ENCODE measurements at regions not wholly inside any gene's neighbourhood (a gene's known extent, or its start where the extent isn't known, plus 50 kb on each side); places are given as distances from the start of the nearest gene placed in this dataset.
A peak's percentile ranks its signal among the peaks of the same experiment; 100 is the strongest.

GRCh38 chr1:17984583-17984982 lies 123.0 kb upstream of the IGSF21 start:
- no peaks in the 10 kb centered on the region for H3K4me1 ChIP-seq (ENCODE audit: control insufficient read depth in 1 of 2, insufficient read depth in 2 of 2, low read length in 2 of 2)
- CTCF ChIA-PET: interaction anchor here (0.9 to 1.7 kb wide), 4 partner anchors 19 to 215 kb away, joined by 3 to 6 read pairs (median 4); no protein-coding TSS in a partner anchor
- no peaks in the 10 kb centered on the region for H3K9me2 ChIP-seq (ENCODE audit: insufficient read depth)
- H3K9ac ChIP-seq (ENCODE audit: low read length): no peak overlapping the region
- no peaks in the 10 kb centered on the region for H3K79me2 ChIP-seq (ENCODE audit: insufficient read depth, low read length)
- ATAC-seq (peak; percentile 88), DNase-seq (ENCODE audit: low read depth, low spot score) (peak; percentile 28)
- H3K4me3 ChIP-seq (replicated peaks in 1 of 2; ENCODE audit: low read depth in 1 of 2, low read length in 2 of 2): no peak overlapping the region
- H3K27ac ChIP-seq (ENCODE audit: low read depth, low read length): no peak overlapping the region
- no TSS peak for BruUV-seq (replicated peaks)
- intact Hi-C loops (cut with micrococcal nuclease): loop anchor here (5.0 to 10.0 kb wide), 2 partner anchors 110 to 213 kb away; no protein-coding TSS in a partner anchor
- RAD21 ChIA-PET (ENCODE audit: low non-redundant PET in 1 of 2, low total read pairs in 2 of 2, uncharacterized antibody in 2 of 2, unreplicated experiment in 2 of 2): interaction anchor here in 1 of 2 experiments (0.7 kb wide), 1 partner anchor 116 kb away, joined by 3 read pairs; no protein-coding TSS in a partner anchor
- TF ChIP-seq RAD21 (IDR thresholded peaks at IDR 0.05; ENCODE audit: low read depth): peak; percentile 65
- TF ChIP-seq ATF3 (IDR thresholded peaks at IDR 0.05): no peak
- peak; percentile 27; the same call in 1 of the 2 replicates for TF ChIP-seq CBX3 (IDR thresholded peaks at IDR 0.05; ENCODE audit: low read depth)
- TF ChIP-seq CTCF (IDR thresholded peaks at IDR 0.05 in 2 of 3, conservative IDR thresholded peaks at IDR 0.05 in 1 of 3; ENCODE audit: borderline replicate concordance in 1 of 3, insufficient read depth in 1 of 3, low read depth in 2 of 3, low read length in 2 of 3): peak; percentile 52 to 84 (median 80); a peak in 5 of 6 replicates
- peaks cover 26% of the 10 kb centered on the region for H3K27me3 ChIP-seq (ENCODE audit: insufficient read depth, low read length)
- POLR2A ChIA-PET: no interaction called here
- H3K4me2 ChIP-seq (ENCODE audit: low read length): no peak overlapping the region
- H2AFZ ChIP-seq (ENCODE audit: low read depth, low read length, poor library complexity, severe bottlenecking): no peak overlapping the region
- no peaks in the 10 kb centered on the region for H3K36me3 ChIP-seq (ENCODE audit: control insufficient read depth in 1 of 2, insufficient read depth in 2 of 2, low read length in 2 of 2)
- H4K20me1 ChIP-seq (ENCODE audit: insufficient read depth): no peaks in the 10 kb centered on the region
- no peaks in the 10 kb centered on the region for H3K9me3 ChIP-seq (ENCODE audit: control insufficient read depth in 1 of 2, insufficient read depth in 1 of 2, low read depth in 1 of 2, low read length in 2 of 2)

GRCh38 chr1:17986156-17986555 lies 121.4 kb upstream of the IGSF21 start:
- ChIA-PET RAD21 (ENCODE audit: low non-redundant PET in 1 of 2, low total read pairs in 2 of 2, uncharacterized antibody in 2 of 2, unreplicated experiment in 2 of 2) (no interaction called here), CTCF (no interaction called here), POLR2A (no interaction called here)
- no peak overlapping the region for H3K4me3 ChIP-seq (replicated peaks in 1 of 2; ENCODE audit: low read depth in 1 of 2, low read length in 2 of 2)
- H2AFZ ChIP-seq (ENCODE audit: low read depth, low read length, poor library complexity, severe bottlenecking): no peak overlapping the region
- H3K27me3 ChIP-seq (ENCODE audit: insufficient read depth, low read length): peaks cover 26% of the 10 kb centered on the region
- ATAC-seq (no peak), DNase-seq (ENCODE audit: low read depth, low spot score) (no peak)
- no peaks in the 10 kb centered on the region for H4K20me1 ChIP-seq (ENCODE audit: insufficient read depth)
- BruUV-seq (replicated peaks): no TSS peak
- no peaks in the 10 kb centered on the region for H3K9me2 ChIP-seq (ENCODE audit: insufficient read depth)
- H3K4me1 ChIP-seq (ENCODE audit: control insufficient read depth in 1 of 2, insufficient read depth in 2 of 2, low read length in 2 of 2): no peaks in the 10 kb centered on the region
- no peak overlapping the region for H3K27ac ChIP-seq (ENCODE audit: low read depth, low read length)
- intact Hi-C loops (cut with micrococcal nuclease): loop anchor here (10.0 kb wide), 1 partner anchor 109 kb away; no protein-coding TSS in a partner anchor
- TF ChIP-seq YY1 (IDR thresholded peaks at IDR 0.05; ENCODE audit: extremely low read depth, insufficient replicate concordance, low read depth, low read length) (no peak), POLR2AphosphoS5 (IDR thresholded peaks at IDR 0.05; ENCODE audit: low read depth, low read length) (no peak), EZH2phosphoT487 (IDR thresholded peaks at IDR 0.05; ENCODE audit: borderline replicate concordance) (no peak), ZBTB33 (IDR thresholded peaks at IDR 0.05; ENCODE audit: extremely low read depth, insufficient replicate concordance, low read length) (no peak), EGR1 (IDR thresholded peaks at IDR 0.05; ENCODE audit: low read depth) (no peak), FOSL1 (IDR thresholded peaks at IDR 0.05; ENCODE audit: low read depth) (no peak), SIN3A (IDR thresholded peaks at IDR 0.05; ENCODE audit: low read depth) (no peak)
- H3K36me3 ChIP-seq (ENCODE audit: control insufficient read depth in 1 of 2, insufficient read depth in 2 of 2, low read length in 2 of 2): no peaks in the 10 kb centered on the region
- H3K79me2 ChIP-seq (ENCODE audit: insufficient read depth, low read length): no peaks in the 10 kb centered on the region
- H3K9ac ChIP-seq (ENCODE audit: low read length): no peak overlapping the region
- no peak overlapping the region for H3K4me2 ChIP-seq (ENCODE audit: low read length)
- H3K9me3 ChIP-seq (ENCODE audit: control insufficient read depth in 1 of 2, insufficient read depth in 1 of 2, low read depth in 1 of 2, low read length in 2 of 2): no peaks in the 10 kb centered on the region

Data from HCT116 (cell line).